Coronary artery (tissue), 2 donors: ENCODE measurements at regions not wholly inside any gene's neighbourhood (a gene's known extent, or its start where the extent isn't known, plus 50 kb on each side); places are given as distances from the start of the nearest gene placed in this dataset.

Experiments used
- DNase-seq: peaks from one replicate; pipeline ENCODE4 v3.0.0-alpha.2; 2017; ENCODE audit warnings: low spot score
- H3K27ac ChIP-seq, 2 donors: fragments of 200-600 bp; sonication (generic); one replicate each; pipeline ENCODE4 v1.5.1; 2016 to 2019
- H3K4me3 ChIP-seq: fragments of 200-600 bp; sonication (generic); 2 replicates; pipeline ENCODE4 v1.5.1; 2016; ENCODE audit warnings: mild to moderate bottlenecking, moderate library complexity
- CTCF ChIP-seq: fragments of 200-600 bp; sonication (generic); IDR thresholded peaks from one replicate; pipeline ENCODE4 v1.5.1; 2019; ENCODE audit warnings: antibody characterized with exemption

GRCh38 chr17:56661906-56662305 lies 68.4 kb downstream of the NOG start:
- no peak overlapping the region for H3K4me3 ChIP-seq
- no peak overlapping the region for H3K27ac ChIP-seq
- TF ChIP-seq CTCF, result no peak
- DNase-seq, result no peak

DNA sequence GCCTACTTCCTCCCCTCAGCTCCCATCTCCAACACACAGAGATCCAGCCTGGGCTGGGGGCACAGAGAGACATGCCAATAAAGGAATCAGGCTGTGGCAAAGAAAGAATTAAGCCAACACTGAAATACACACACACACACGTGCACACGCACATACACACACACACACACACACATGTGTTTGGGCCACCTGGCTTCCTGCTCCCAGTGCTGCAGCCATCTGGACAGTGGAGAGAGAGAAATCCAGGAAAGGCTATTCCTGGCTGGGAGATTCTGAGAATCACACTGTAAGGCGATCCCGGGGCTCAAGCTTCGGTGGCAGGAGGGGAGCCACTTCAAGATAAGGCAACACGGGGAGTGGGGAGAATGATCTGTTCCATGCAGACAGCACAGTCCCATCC lies 72.4 kb downstream of the NOG start:
- no peak for TF ChIP-seq CTCF
- Histone ChIP-seq H3K27ac (no peak overlapping the region), H3K4me3 (no peak overlapping the region)
- no peak for DNase-seq

- no peak for TF ChIP-seq CTCF
- Histone ChIP-seq H3K4me3 (no peak overlapping the region), H3K27ac (no peak overlapping the region)
- no peak for DNase-seq
Observed at GRCh38 chr17:56667925-56668458, 74.5 kb downstream of the NOG start.

DNA sequence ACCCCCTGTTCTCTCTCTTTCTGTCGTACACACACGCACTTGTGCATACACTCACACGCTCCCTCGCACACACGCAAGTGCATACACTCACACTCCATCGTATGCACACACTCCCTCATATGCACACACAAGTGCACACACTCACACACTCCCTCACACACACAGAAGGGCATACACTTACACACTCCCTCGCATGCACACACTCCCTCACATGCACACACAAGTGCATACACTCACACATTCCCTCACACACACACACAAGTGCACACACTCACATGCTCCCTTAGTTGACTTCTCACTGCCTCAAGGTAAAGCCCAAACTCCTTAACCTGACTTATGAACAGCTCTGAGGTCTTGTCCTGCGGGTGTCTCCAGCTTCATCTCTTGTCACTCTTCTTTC lies 78.7 kb downstream of the NOG start:
- TF ChIP-seq CTCF, result no peak
- Histone ChIP-seq H3K4me3 (no peak overlapping the region), H3K27ac (no peak overlapping the region)
- no peak for DNase-seq

DNA sequence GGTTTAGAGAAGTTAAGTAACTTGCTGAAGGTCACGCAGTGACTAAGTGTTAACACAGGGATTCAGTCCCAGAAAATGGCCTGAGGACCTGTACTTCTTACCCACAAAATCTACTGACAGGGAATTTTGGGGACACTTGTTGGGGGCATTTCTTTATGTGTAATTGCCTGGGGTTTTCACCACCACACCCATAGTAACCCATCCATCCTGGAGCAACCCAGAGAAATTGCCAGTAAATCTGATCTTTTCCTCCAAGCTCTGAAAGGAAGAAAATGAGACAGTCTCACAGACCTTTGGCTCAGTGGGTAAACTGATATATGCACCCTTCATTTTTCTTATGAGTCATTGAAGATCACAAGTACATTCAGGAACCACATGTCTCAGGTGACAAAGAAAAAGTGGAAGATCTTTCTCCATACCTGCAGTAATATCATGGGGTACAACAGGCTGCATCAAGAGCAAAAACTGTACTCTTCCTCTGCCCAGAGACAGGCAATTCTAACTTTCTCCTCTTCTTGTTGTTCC lies 81.0 kb downstream of the NOG start:
- DNase-seq, result no peak
- no peak overlapping the region for H3K4me3 ChIP-seq
- TF ChIP-seq CTCF, result no peak

GRCh38 chr17:56675876-56676660 lies 82.6 kb downstream of the NOG start:
- no peak for TF ChIP-seq CTCF
- Histone ChIP-seq H3K4me3 (no peak overlapping the region), H3K27ac (no peak overlapping the region)
- no peak for DNase-seq

More for the DNA sequence above, 81.0 kb downstream of the NOG start:
- no peak overlapping the region for H3K27ac ChIP-seq

- Histone ChIP-seq H3K4me3 (no peak overlapping the region), H3K27ac (no peak overlapping the region)
- TF ChIP-seq CTCF, result no peak
- no peak for DNase-seq
Observed at GRCh38 chr17:56676810-56677209, 83.3 kb downstream of the NOG start.
